HG02763 (cell line): ENCODE measurements at regions not wholly inside any gene's neighbourhood (a gene's known extent, or its start where the extent isn't known, plus 50 kb on each side); places are given as distances from the start of the nearest gene placed in this dataset.

ENCODE experiments used
- ATAC-seq: cut with Tn5 transposase; IDR thresholded peaks from one replicate; pipeline ENCODE4 v1.9.1; 2021; ENCODE audit warnings: mild to moderate bottlenecking, moderate library complexity; ENCODE audit not compliant: unreplicated experiment

DNA sequence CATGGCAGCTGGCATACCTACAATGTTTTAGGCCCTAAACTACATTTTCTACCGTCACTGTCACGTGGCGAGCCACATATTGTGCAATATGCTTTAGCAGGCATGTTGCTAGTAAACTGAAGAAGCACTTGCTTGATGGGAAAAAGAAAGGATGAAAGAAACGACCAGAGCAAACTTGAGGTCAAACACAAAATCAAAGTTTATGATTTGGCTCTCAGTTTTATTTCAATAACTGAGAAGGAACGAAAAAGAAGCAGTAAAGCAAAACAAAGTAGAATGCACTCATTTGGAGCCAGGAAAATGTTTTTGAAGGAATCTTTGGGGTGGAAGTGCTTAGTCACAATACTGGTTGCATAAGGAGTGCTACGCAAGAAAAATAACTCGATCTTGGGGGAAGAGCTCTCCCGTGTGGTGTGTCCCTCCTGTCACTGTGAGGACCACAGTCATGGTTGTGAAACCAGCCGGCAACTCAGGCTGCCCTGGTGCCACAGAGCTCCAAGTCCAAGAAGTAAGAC is 349.8 kb downstream of the RBM43 start:
- no peak for ATAC-seq

- no peak for ATAC-seq
These were observed 352.1 kb downstream of the RBM43 start for GRCh38 chr2:150909613-150910012.

- ATAC-seq, result no peak
These were observed 352.6 kb downstream of the RBM43 start for GRCh38 chr2:150909090-150909489.

- ATAC-seq, result no peak
These were observed 354.2 kb downstream of the RBM43 start for GRCh38 chr2:150907466-150907865.

- ATAC-seq, result no peak
These were observed 358.2 kb downstream of the RBM43 start for GRCh38 chr2:150903461-150903860.

- ATAC-seq, result no peak
These were observed 358.6 kb downstream of the RBM43 start for GRCh38 chr2:150903055-150903454.

DNA sequence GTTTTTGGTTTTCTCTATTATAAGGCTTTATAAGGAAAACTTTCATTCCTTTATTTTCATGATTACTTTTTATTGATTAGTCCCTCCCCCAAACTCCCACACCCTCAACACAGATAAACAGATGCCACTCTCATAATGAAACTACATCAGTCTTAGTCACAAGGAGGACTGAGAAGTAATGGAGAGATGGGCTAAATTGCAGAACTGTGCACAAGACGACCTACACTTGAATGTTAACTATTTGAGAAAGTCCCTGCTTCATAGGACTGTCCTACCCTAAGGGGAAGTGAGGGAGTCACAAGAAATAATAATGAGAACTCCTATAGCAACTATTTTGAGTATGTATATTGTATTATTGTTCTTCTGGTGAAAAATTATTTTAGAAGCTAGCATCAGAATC is 360.8 kb downstream of the RBM43 start:
- ATAC-seq, result no peak

DNA sequence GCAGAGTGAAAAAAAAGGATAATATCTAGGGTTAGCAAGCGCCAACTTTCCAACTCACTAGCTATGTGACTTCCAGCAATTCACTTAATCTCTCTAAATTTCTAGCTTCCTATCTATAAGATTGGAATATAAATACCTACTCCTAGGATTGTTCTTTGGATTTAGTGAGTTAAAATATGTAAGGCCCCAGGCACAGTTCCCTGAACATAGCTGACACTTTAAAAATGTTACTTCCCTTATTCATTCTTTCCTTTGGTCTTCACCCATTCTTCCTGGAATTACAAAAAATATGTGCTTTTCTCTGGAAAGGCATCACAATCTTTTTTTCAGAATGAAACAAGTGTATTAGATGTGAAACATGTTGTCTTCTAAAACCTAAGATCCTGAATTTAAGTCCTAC is 365.7 kb downstream of the RBM43 start:
- ATAC-seq, result no peak

GRCh38 chr2:150889141-150889540 is 372.5 kb downstream of the RBM43 start:
- no peak for ATAC-seq

DNA sequence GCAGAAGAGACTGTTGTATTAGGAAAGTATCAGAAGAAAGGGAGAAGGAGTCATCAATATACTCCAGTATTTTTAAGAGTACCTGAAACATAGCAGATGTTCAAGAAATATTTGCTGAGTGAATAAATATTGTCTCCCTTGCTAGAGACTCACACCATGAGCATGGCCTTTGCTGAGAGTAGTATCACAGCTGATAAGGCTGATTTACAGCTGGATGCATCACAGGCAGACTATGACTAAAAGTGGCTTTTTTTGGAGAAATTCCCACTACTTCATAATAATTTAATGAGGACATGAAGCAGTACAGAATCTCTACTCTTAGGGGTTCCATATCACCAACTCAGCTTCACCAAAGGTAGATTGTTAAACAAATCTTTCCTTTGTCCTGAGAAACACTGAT is 373.3 kb downstream of the RBM43 start:
- ATAC-seq, result no peak

- ATAC-seq, result no peak
These were observed 373.7 kb downstream of the RBM43 start for GRCh38 chr2:150887926-150888325.

- no peak for ATAC-seq
These were observed 375.8 kb downstream of the RBM43 start for GRCh38 chr2:150885774-150886386.

DNA sequence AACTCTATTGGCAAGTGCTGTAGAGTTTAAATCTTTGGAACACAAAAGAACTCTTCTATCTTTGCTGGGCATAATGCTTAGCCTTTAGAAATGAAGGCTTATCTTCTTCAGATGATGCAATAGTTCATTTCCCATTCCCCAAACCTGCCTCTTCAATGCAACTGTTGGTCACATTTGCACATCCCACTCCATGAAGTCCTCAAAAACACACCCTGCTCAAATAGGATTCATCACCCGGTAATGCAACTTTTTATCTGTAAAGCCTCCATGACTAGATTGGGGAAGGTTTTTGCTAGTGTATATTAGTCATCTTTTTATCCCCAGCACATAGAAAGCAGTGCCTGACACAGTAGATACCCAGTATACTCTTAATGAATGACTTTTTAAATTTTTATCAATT is 376.4 kb downstream of the RBM43 start:
- no peak for ATAC-seq

DNA sequence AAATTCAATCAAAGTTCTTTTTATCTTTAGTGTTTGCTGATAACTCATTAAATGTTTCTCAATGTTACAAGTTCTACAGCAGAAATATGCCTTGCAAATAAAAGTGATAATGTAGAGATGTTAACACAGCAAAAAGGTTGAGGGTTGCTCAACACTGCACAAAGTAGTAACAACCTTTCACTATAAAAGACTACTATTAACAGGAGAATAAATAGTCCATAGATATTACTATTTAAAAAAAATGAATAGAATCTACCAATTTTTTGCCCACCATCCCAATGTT is 378.1 kb downstream of the RBM43 start:
- ATAC-seq, result no peak

DNA sequence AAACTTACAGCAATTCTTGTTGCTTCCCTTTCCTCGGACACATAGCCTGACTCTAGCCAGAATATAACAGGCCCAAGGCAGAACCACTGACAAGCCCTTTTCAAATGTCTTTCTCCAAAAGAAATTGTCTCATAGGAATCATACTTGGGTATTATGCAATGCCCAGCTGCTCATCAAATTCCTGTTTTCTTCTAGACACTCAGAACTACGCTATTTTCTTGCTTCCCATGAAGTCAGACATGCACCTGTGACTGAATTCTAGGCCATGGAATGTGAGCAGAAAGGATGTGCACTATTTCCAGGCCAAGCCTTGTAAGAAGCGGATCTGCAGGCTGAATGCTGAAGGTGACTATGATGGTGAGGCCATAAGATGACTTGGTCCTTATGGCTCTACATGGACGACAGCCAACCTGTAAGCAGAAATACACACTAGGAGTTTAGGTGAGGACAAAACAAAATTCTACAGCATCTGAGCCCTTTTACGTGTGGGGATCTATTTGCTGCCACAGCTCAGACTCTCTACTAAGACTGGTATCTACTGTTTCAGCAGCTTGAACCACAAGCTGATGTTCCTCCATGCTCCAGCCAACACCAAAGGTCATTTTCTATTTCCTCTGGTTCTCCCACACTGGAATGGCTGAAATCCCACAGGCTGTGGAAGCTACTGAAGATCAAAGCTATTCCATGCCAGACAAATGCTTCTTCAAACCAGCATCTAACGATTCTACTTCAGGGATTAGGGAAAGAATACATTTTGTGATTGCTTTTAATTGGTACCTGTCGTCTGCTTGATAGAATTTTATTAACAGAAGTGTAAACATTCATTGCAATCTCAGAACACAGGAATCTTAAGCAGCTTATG is 378.7 kb downstream of the RBM43 start:
- no peak for ATAC-seq

GRCh38 chr2:150880986-150881385 is 380.7 kb downstream of the RBM43 start:
- ATAC-seq, result no peak

GRCh38 chr2:150878356-150878755 is 383.3 kb downstream of the RBM43 start:
- no peak for ATAC-seq

GRCh38 chr2:150876251-150876950 is 385.3 kb downstream of the RBM43 start:
- ATAC-seq, result no peak

- no peak for ATAC-seq
These were observed 385.9 kb upstream of the RND3 start for GRCh38 chr2:150873396-150873772.

GRCh38 chr2:150872756-150873395 is 385.4 kb upstream of the RND3 start:
- ATAC-seq, result no peak

DNA sequence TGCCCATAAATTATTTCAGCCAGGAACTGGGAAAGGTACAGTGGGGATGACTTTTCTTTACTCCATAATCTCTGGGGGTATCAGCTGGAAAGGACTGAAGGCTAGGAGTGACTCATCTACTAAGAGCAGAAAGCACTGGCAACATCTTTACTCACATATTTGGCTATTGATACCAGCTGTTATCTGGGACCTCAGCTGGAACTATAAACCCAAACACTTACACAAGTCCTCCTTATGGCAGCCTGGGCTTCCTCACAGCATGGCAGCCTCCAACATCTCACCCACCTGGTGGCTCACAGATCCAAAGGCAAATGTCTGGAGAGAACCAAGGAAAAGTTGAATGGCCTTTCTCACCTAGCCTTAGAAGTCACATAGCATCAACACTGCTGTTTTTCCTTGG is 379.0 kb upstream of the RND3 start:
- no peak for ATAC-seq
